ENCODE measurements at regions not wholly inside any gene's neighbourhood (a gene's known extent, or its start where the extent isn't known, plus 50 kb on each side); places are given as distances from the start of the nearest gene placed in this dataset.

DNA sequence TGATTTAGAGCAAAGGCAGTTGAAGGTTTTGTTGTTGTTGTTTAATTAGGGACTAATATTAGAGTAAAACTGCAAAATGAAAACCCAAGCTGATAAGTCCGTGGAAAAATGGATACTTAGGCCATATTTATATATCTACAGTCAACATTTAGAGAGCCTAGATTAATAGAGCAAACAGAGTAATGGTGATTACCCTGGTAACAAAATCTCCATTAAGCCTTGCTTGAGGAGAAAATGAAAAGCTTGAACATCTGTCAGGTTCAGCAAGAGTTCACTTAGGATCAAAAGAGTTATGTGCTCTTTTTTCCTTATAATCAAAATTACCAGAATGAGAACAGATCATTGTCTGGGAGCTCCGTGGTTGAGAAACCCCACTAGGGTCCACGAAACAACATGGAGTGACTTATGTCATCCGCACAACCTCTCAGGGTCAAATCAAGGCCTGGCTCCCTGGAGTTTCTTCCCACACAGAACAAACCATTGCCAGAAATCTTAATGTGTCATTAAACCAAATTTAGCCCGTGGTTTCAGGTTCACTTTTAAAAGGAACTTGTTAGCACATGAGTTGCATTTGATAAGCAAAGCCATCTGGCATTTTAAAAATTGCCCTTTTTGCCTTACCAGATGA is 381.2 kb downstream of the GABRB3 start:
- Mint-ChIP-seq H3K27me3 (ENCODE audit: unreplicated experiment) (peaks cover 2% of the 10 kb centered on the region), H3K27ac (ENCODE audit: unreplicated experiment) (no peak overlapping the region), H3K9me3 (ENCODE audit: unreplicated experiment) (peaks cover 2% of the 10 kb centered on the region), H3K36me3 (ENCODE audit: unreplicated experiment) (no peaks in the 10 kb centered on the region), H3K4me3 (ENCODE audit: unreplicated experiment) (no peak overlapping the region), H3K4me1 (ENCODE audit: low read depth, unreplicated experiment) (peaks cover 14% of the 10 kb centered on the region)
- TF ChIP-seq, protein P1, sequence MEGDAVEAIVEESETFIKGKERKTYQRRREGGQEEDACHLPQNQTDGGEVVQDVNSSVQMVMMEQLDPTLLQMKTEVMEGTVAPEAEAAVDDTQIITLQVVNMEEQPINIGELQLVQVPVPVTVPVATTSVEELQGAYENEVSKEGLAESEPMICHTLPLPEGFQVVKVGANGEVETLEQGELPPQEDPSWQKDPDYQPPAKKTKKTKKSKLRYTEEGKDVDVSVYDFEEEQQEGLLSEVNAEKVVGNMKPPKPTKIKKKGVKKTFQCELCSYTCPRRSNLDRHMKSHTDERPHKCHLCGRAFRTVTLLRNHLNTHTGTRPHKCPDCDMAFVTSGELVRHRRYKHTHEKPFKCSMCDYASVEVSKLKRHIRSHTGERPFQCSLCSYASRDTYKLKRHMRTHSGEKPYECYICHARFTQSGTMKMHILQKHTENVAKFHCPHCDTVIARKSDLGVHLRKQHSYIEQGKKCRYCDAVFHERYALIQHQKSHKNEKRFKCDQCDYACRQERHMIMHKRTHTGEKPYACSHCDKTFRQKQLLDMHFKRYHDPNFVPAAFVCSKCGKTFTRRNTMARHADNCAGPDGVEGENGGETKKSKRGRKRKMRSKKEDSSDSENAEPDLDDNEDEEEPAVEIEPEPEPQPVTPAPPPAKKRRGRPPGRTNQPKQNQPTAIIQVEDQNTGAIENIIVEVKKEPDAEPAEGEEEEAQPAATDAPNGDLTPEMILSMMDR (IDR thresholded peaks at IDR 0.05; ENCODE audit: partially characterized antibody, unreplicated experiment), result no peak
- no peak for DNase-seq

DNA sequence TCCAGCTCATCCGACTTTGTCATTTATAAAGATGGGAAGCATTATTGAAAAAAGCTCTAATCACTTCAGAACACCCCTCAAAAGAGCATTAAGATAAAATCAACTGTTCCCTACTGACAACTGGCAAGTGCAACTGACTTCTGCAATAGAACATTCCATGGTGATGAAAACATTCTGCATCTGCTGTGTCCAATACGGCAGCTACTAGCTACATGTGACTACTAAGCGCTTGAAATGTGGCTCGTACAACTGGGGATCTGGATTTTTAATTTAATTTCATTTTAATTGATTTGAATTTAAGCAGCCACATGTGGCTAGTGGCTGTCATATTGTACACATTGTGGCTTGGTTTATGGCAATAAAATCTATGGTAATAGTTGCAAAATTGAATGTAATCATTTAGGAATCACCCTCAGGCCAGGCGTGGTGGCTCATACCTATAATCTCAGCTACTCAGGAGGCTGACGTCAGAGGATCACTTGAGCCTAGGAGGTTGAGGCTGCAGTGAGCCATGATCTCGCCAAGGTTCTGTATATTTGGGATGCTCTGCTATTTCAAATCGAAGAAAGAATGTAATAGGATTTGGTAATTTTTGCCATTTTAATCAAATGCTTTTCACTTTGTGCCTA is 390.3 kb downstream of the GABRB3 start:
- Mint-ChIP-seq H3K27ac (ENCODE audit: unreplicated experiment) (no peak overlapping the region), H3K4me1 (ENCODE audit: low read depth, unreplicated experiment) (no peaks in the 10 kb centered on the region), H3K36me3 (ENCODE audit: unreplicated experiment) (peaks cover 7% of the 10 kb centered on the region), H3K4me3 (ENCODE audit: unreplicated experiment) (no peak overlapping the region), H3K27me3 (ENCODE audit: unreplicated experiment) (peaks cover 2% of the 10 kb centered on the region), H3K9me3 (ENCODE audit: unreplicated experiment) (no peaks in the 10 kb centered on the region)
- DNase-seq, result no peak
- TF ChIP-seq, protein P1 (IDR thresholded peaks at IDR 0.05; ENCODE audit: partially characterized antibody, unreplicated experiment), result no peak

DNA sequence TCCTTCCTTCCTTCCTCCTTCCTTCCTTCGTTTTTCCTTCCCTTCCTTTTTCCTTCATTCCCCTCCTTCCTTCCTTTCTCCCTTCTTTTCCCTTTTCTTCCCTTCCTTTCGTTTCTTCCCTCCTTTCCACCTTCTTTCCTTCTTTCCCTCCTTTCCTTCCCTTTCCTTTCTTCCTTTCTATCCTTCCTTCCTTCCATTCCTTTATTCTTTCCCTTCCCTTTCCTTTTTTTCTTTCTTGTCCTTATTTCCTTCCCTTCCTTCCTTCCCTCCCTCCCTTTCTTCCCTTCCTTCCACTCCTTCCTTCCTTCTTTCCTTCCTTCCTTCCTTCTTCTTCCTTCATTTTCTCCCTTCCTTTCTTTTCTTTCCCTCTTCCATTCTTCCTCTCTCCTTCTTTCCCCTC is 394.6 kb downstream of the GABRB3 start:
- no peaks in the 10 kb centered on the region for H3K9me3 Mint-ChIP-seq (ENCODE audit: unreplicated experiment)
- no peaks in the 10 kb centered on the region for H3K27me3 Mint-ChIP-seq (ENCODE audit: unreplicated experiment)
- TF ChIP-seq, protein P1 (IDR thresholded peaks at IDR 0.05; ENCODE audit: partially characterized antibody, unreplicated experiment), result no peak
- no peaks in the 10 kb centered on the region for H3K4me1 Mint-ChIP-seq (ENCODE audit: low read depth, unreplicated experiment)
- peaks cover 12% of the 10 kb centered on the region for H3K36me3 Mint-ChIP-seq (ENCODE audit: unreplicated experiment)
- DNase-seq, result no peak
- H3K27ac Mint-ChIP-seq (ENCODE audit: unreplicated experiment), result no peak overlapping the region
- H3K4me3 Mint-ChIP-seq (ENCODE audit: unreplicated experiment), result no peak overlapping the region

DNA sequence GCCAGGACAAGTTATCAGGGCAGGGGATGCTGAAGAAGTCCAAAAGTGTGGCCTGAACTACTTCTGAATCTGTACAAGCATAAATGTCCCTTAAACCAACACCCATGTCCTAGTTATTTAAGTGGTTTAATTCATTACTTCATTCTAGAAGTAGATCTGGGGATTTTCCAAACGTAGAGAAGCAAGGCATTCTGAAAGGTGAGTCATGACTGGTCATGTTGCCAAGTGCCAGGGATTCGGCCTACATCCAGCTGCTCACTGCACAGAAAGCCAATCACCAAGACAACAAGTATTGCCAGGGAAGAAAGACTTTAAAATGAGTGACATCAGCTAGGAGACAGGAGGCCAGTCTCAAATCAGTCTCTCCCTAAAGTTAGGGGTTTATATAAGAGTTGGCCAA is 396.6 kb downstream of the GABRB3 start:
- Mint-ChIP-seq H3K4me1 (ENCODE audit: low read depth, unreplicated experiment) (no peaks in the 10 kb centered on the region), H3K4me3 (ENCODE audit: unreplicated experiment) (no peak overlapping the region), H3K9me3 (ENCODE audit: unreplicated experiment) (no peaks in the 10 kb centered on the region), H3K27me3 (ENCODE audit: unreplicated experiment) (no peaks in the 10 kb centered on the region), H3K36me3 (ENCODE audit: unreplicated experiment) (peaks cover 12% of the 10 kb centered on the region), H3K27ac (ENCODE audit: unreplicated experiment) (no peak overlapping the region)
- DNase-seq, result no peak
- TF ChIP-seq, protein P1 (IDR thresholded peaks at IDR 0.05; ENCODE audit: partially characterized antibody, unreplicated experiment), result no peak

DNA sequence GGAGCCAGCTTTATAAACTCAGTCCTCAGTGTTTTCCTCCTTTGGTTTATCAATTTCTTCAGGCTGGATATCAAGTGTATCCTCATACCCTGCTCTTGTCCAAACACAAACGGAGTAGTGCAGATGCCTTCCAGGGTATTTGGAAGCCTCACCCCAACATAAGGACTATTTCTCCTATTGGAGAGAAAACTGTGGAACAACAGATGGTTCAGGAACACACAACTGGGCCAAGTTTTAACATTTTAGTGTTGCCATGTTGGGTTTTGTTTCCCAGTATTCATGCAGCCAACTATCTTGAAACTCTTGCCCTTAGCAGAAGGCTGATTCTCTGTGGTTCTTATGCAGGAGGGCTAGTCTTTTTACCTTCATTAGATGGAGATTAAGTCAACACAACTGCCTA is 398.1 kb downstream of the GABRB3 start:
- H3K27ac Mint-ChIP-seq (ENCODE audit: unreplicated experiment), result no peak overlapping the region
- no peak overlapping the region for H3K4me3 Mint-ChIP-seq (ENCODE audit: unreplicated experiment)
- no peaks in the 10 kb centered on the region for H3K9me3 Mint-ChIP-seq (ENCODE audit: unreplicated experiment)
- no peaks in the 10 kb centered on the region for H3K27me3 Mint-ChIP-seq (ENCODE audit: unreplicated experiment)
- peaks cover 17% of the 10 kb centered on the region for H3K36me3 Mint-ChIP-seq (ENCODE audit: unreplicated experiment)
- no peak for DNase-seq
- TF ChIP-seq, protein P1 (IDR thresholded peaks at IDR 0.05; ENCODE audit: partially characterized antibody, unreplicated experiment), result no peak
- H3K4me1 Mint-ChIP-seq (ENCODE audit: low read depth, unreplicated experiment), result no peaks in the 10 kb centered on the region
